Retinal pigment epithelial cell (primary cell): ENCODE measurements at regions not wholly inside any gene's neighbourhood (a gene's known extent, or its start where the extent isn't known, plus 50 kb on each side); places are given as distances from the start of the nearest gene placed in this dataset.

Experiments
- DNase-seq: peaks from one replicate; pipeline ENCODE4 v3.0.0-alpha.2; 2010; ENCODE audit warnings: low read depth
- H3K4me3 ChIP-seq: 2 replicates; pipeline ENCODE4 v1.5.1; 2011; ENCODE audit warnings: mild to moderate bottlenecking, low read length, control low read depth, moderate library complexity
- CTCF ChIP-seq: conservative IDR thresholded peaks from 2 replicates; pipeline ENCODE4 v1.5.1; 2011; ENCODE audit warnings: low read depth, low read length, control low read depth, inconsistent platforms

- peak; percentile 45 for DNase-seq
- H3K4me3 ChIP-seq: no peak overlapping the region
- TF ChIP-seq CTCF: no peak
These were observed 175.7 kb upstream of the TANK start for GRCh38 chr2:160984426-160985077.

- H3K4me3 ChIP-seq: no peak overlapping the region
- no peak for DNase-seq
- TF ChIP-seq CTCF: no peak
These were observed 170.4 kb upstream of the TANK start for GRCh38 chr2:160989778-160990177.

- no peak overlapping the region for H3K4me3 ChIP-seq
- no peak for TF ChIP-seq CTCF
- DNase-seq: no peak
These were observed 166.6 kb upstream of the TANK start for GRCh38 chr2:160993654-160994061.

GRCh38 chr2:160994141-160995002 is 165.9 kb upstream of the TANK start:
- peak; percentile 79 for TF ChIP-seq CTCF
- no peak overlapping the region for H3K4me3 ChIP-seq
- DNase-seq: peak; percentile 65

GRCh38 chr2:160996584-160996983 is 163.6 kb upstream of the TANK start:
- TF ChIP-seq CTCF: no peak
- H3K4me3 ChIP-seq: no peak overlapping the region
- no peak for DNase-seq

- DNase-seq: no peak
- TF ChIP-seq CTCF: peak; percentile 62
- no peak overlapping the region for H3K4me3 ChIP-seq
These were observed 155.8 kb upstream of the TANK start for GRCh38 chr2:161004379-161004778.

GRCh38 chr2:161005170-161005569 is 155.1 kb upstream of the TANK start:
- no peak for DNase-seq
- H3K4me3 ChIP-seq: no peak overlapping the region
- TF ChIP-seq CTCF: no peak
